AG04449 (cell line): ENCODE measurements at regions not wholly inside any gene's neighbourhood (a gene's known extent, or its start where the extent isn't known, plus 50 kb on each side); places are given as distances from the start of the nearest gene placed in this dataset.

Source experiments
- CTCF ChIA-PET: fragments of 350-600 bp; formaldehyde crosslinking; extraction: SDS; loops from one replicate; lab custom pipeline; 2021; ENCODE audit warnings: antibody characterized with exemption; lab: Yijun Ruan, JAX
- POLR2A ChIA-PET: fragments of 400-600, 350-600 bp; formaldehyde crosslinking; extraction: SDS; loops from one replicate; lab custom pipeline; 2020; ENCODE audit warnings: antibody characterized with exemption, inconsistent platforms; lab: Yijun Ruan, JAX
- DNase-seq: peaks from one replicate; pipeline ENCODE4 v3.0.0-alpha.2; 2010; ENCODE audit warnings: low read depth, low spot score
- H3K4me3 ChIP-seq: 2 replicates; pipeline ENCODE4 v1.5.1; 2011; ENCODE audit warnings: low read depth, mild to moderate bottlenecking, control low read depth, low read length
- CTCF ChIP-seq: IDR thresholded peaks from one replicate; pipeline ENCODE4 v1.5.1; 2011; ENCODE audit warnings: mild to moderate bottlenecking, moderate library complexity, low read length, control low read depth, inconsistent platforms; ENCODE audit not compliant: insufficient read depth; ENCODE audit errors: missing control alignments

DNA sequence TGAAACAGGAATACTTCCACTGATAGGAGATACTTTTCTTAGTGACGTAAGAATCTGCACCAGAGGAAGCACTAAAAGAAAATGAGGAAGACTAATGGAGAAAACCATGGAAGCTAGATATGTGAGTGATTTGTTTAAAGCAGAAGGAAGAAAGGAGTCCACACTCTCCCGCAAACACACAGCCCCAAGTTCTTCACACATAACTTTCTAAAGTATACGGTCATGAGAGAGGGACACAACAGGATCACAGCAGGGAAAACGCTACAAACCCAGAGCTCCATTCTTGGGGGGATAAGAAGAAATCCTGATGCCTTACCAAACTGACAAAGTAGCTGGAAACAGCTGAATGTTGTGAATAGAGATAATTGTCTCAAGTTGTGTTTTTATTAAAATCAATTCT, 222.2 kb upstream of the TMEM161B start:
- ChIA-PET POLR2A (no interaction called here), CTCF (no interaction called here)
- H3K4me3 ChIP-seq: no peak overlapping the region
- DNase-seq: no peak
- TF ChIP-seq CTCF: no peak

DNA sequence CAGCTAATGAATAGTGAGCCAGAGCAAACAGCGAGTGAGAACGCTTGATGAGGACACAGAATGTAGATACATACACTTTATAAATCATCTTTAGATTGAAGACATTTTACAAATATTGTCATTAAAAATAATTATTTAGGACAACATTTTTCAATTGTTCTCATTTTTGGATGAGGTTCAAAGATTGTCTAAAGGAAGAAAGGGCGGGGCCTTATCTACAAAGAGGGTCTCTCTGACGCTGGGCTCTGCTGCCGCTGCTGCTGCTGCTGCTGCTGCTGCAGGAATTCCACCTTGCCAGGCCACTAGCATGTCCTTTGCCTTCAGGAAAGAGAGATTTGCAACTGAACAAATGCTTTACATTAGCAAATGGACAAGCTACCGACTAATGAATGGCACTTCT, 220.7 kb upstream of the TMEM161B start:
- TF ChIP-seq CTCF: no peak
- H3K4me3 ChIP-seq: no peak overlapping the region
- CTCF ChIA-PET: no interaction called here
- POLR2A ChIA-PET: no interaction called here
- no peak for DNase-seq

- no peak for DNase-seq
- ChIA-PET POLR2A (no interaction called here), CTCF (no interaction called here)
- TF ChIP-seq CTCF: no peak
- H3K4me3 ChIP-seq: no peak overlapping the region
Measured at GRCh38 chr5:88488561-88488960, 219.9 kb upstream of the TMEM161B start.

DNA sequence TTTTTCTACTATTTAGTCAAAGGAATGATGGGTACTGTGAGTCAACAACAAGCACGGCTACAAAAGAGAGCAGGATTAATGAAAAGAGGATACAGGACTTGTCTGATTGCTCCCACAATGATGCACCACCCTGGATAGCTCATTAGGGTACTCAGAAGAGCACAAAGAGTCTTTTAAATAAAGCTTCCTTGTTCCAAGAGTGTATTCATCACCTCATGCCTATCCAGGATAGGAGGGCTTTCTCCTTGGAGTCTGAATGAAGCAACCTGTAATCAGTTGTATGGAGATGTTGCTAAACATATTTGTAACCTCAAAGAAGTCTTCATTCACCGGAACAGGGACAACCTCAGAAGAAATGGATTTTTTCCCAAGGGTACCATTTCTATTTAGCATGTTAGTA, 219.5 kb upstream of the TMEM161B start:
- no peak for DNase-seq
- CTCF ChIA-PET: no interaction called here
- no peak overlapping the region for H3K4me3 ChIP-seq

DNA sequence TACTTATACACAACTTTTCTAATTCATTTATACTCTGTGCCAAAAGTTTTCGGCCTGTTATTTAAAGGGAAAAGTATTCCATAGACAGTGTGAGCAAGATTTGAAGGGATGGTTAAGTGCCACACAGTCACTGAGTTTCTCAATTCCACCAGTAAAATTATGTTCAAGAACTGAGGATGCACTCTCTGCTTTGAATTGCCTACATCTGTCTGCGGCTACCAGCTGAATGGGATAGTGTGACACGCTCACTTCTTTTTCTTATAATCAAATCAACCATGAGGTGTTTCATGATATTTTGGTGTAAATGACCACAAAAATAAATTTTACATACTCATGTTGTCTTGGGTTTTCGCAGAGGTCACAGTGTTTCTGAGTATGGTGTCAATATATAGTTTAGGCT, 218.4 kb upstream of the TMEM161B start:
- no peak overlapping the region for H3K4me3 ChIP-seq
- no peak for TF ChIP-seq CTCF
- POLR2A ChIA-PET: no interaction called here
- DNase-seq: no peak
- CTCF ChIA-PET: no interaction called here

More for the DNA sequence above, 219.5 kb upstream of the TMEM161B start:
- POLR2A ChIA-PET: no interaction called here
- TF ChIP-seq CTCF: no peak

- POLR2A ChIA-PET: no interaction called here
- TF ChIP-seq CTCF: no peak
- DNase-seq: no peak
- CTCF ChIA-PET: no interaction called here
- no peak overlapping the region for H3K4me3 ChIP-seq
Measured at GRCh38 chr5:88486431-88486830, 217.8 kb upstream of the TMEM161B start.
